NT2/D1 (cell line): ENCODE measurements at regions not wholly inside any gene's neighbourhood (a gene's known extent, or its start where the extent isn't known, plus 50 kb on each side); places are given as distances from the start of the nearest gene placed in this dataset.

Experiments
- SUZ12 ChIP-seq: IDR thresholded peaks from 2 replicates; pipeline ENCODE4 v1.6.1; 2011; ENCODE audit not compliant: insufficient read length, insufficient read depth; ENCODE audit errors: extremely low read depth
- YY1 ChIP-seq: IDR thresholded peaks from 2 replicates; pipeline ENCODE4 v1.6.1; 2011; ENCODE audit not compliant: insufficient read length, insufficient read depth
- ZNF274 ChIP-seq: IDR thresholded peaks from 2 replicates; pipeline ENCODE4 v1.6.1; 2011; ENCODE audit warnings: mild to moderate bottlenecking, low read depth, low read length

DNA sequence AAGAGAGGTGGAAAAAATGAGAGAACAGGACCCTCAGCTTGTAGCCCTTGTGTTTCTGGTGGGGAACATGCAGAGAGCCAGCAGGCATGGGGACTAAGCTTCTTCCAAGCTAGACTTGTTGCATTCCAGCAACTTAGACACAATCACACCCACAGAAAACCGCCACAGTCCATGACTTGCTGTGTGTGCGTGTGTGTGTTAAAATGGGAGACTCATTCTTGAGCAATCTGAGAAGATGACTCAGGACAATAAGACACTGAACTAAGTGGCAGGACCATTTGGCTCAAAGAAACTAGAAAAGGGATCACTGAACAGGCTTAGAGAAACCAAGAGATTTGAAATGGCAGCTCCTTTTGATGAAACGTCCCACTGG lies 78.0 kb downstream of the HLX start:
- TF ChIP-seq ZNF274 (no peak), YY1 (no peak), SUZ12 (no peak)
